ENCODE measurements at regions not wholly inside any gene's neighbourhood (a gene's known extent, or its start where the extent isn't known, plus 50 kb on each side); places are given as distances from the start of the nearest gene placed in this dataset.

- no peak overlapping the region for H3K4me3 ChIP-seq (ENCODE audit: low read length)
- H3K9me3 ChIP-seq (ENCODE audit: control insufficient read depth, low read depth, low read length) = no peaks in the 10 kb centered on the region
- peaks cover 3% of the 10 kb centered on the region for H3K27me3 ChIP-seq (ENCODE audit: control insufficient read depth, insufficient read depth, low read length)
- no peak for DNase-seq
- H3K27ac ChIP-seq (ENCODE audit: low read length) = no peak overlapping the region
- WGBS (ENCODE audit: insufficient coverage, low lambda C conversion rate) = no CpG with 5 or more reads among the region's 1 CpG
- no peaks in the 10 kb centered on the region for H3K4me1 ChIP-seq (ENCODE audit: control insufficient read depth, insufficient read depth, low read length)
- no peaks in the 10 kb centered on the region for H3K36me3 ChIP-seq (ENCODE audit: control insufficient read depth, insufficient read depth, low read length)
Observed at GRCh38 chr17:74019860-74020259, 183.6 kb upstream of the RPL38 start.

GRCh38 chr17:74020522-74020921 lies 183.0 kb upstream of the RPL38 start:
- Histone ChIP-seq H3K36me3 (ENCODE audit: control insufficient read depth, insufficient read depth, low read length) (no peaks in the 10 kb centered on the region), H3K9me3 (ENCODE audit: control insufficient read depth, low read depth, low read length) (no peaks in the 10 kb centered on the region), H3K4me3 (ENCODE audit: low read length) (no peak overlapping the region), H3K27ac (ENCODE audit: low read length) (no peak overlapping the region), H3K4me1 (ENCODE audit: control insufficient read depth, insufficient read depth, low read length) (no peaks in the 10 kb centered on the region), H3K27me3 (ENCODE audit: control insufficient read depth, insufficient read depth, low read length) (peaks cover 2% of the 10 kb centered on the region)
- DNase-seq = no peak
- no CpG with 5 or more reads among the region's 3 CpGs for WGBS (ENCODE audit: insufficient coverage, low lambda C conversion rate)

- peak in 1 of 2 donors; percentile 37 for DNase-seq
- Histone ChIP-seq H3K9me3 (ENCODE audit: control insufficient read depth, low read depth, low read length) (no peaks in the 10 kb centered on the region), H3K4me1 (ENCODE audit: control insufficient read depth, insufficient read depth, low read length) (no peaks in the 10 kb centered on the region), H3K27me3 (ENCODE audit: control insufficient read depth, insufficient read depth, low read length) (no peaks in the 10 kb centered on the region), H3K27ac (ENCODE audit: low read length) (no peak overlapping the region), H3K4me3 (ENCODE audit: low read length) (no peak overlapping the region), H3K36me3 (ENCODE audit: control insufficient read depth, insufficient read depth, low read length) (no peaks in the 10 kb centered on the region)
- WGBS (ENCODE audit: insufficient coverage, low lambda C conversion rate) = no CpG with 5 or more reads among the region's 10 CpGs
Observed at GRCh38 chr17:74024871-74025531, 178.5 kb upstream of the RPL38 start.

- Histone ChIP-seq H3K27ac (ENCODE audit: low read length) (no peak overlapping the region), H3K27me3 (ENCODE audit: control insufficient read depth, insufficient read depth, low read length) (peaks cover 12% of the 10 kb centered on the region), H3K4me1 (ENCODE audit: control insufficient read depth, insufficient read depth, low read length) (no peaks in the 10 kb centered on the region), H3K4me3 (ENCODE audit: low read length) (no peak overlapping the region), H3K9me3 (ENCODE audit: control insufficient read depth, low read depth, low read length) (no peaks in the 10 kb centered on the region), H3K36me3 (ENCODE audit: control insufficient read depth, insufficient read depth, low read length) (no peaks in the 10 kb centered on the region)
- DNase-seq = no peak
- WGBS (ENCODE audit: insufficient coverage, low lambda C conversion rate) = no CpG with 5 or more reads among the region's 1 CpG
Observed at GRCh38 chr17:74027444-74027843, 176.0 kb upstream of the RPL38 start.

- Histone ChIP-seq H3K4me1 (ENCODE audit: control insufficient read depth, insufficient read depth, low read length) (no peaks in the 10 kb centered on the region), H3K9me3 (ENCODE audit: control insufficient read depth, low read depth, low read length) (no peaks in the 10 kb centered on the region), H3K27me3 (ENCODE audit: control insufficient read depth, insufficient read depth, low read length) (peaks cover 13% of the 10 kb centered on the region), H3K27ac (ENCODE audit: low read length) (no peak overlapping the region), H3K36me3 (ENCODE audit: control insufficient read depth, insufficient read depth, low read length) (no peaks in the 10 kb centered on the region), H3K4me3 (ENCODE audit: low read length) (no peak overlapping the region)
- WGBS (ENCODE audit: insufficient coverage, low lambda C conversion rate) = no CpG with 5 or more reads among the region's 18 CpGs
- DNase-seq = no peak
Observed at GRCh38 chr17:74028354-74029116, 174.9 kb upstream of the RPL38 start.

GRCh38 chr17:74031316-74032090 lies 172.0 kb upstream of the RPL38 start:
- no peak for DNase-seq
- Histone ChIP-seq H3K27me3 (ENCODE audit: control insufficient read depth, insufficient read depth, low read length) (peaks cover 13% of the 10 kb centered on the region), H3K4me3 (ENCODE audit: low read length) (no peak overlapping the region), H3K27ac (ENCODE audit: low read length) (no peak overlapping the region), H3K9me3 (ENCODE audit: control insufficient read depth, low read depth, low read length) (no peaks in the 10 kb centered on the region), H3K36me3 (ENCODE audit: control insufficient read depth, insufficient read depth, low read length) (no peaks in the 10 kb centered on the region), H3K4me1 (ENCODE audit: control insufficient read depth, insufficient read depth, low read length) (no peaks in the 10 kb centered on the region)
- no CpG with 5 or more reads among the region's 17 CpGs for WGBS (ENCODE audit: insufficient coverage, low lambda C conversion rate)

- no CpG with 5 or more reads among the region's 7 CpGs for whole genome bisulfite sequencing (ENCODE audit: insufficient coverage, low lambda C conversion rate)
- H3K27me3 ChIP-seq (ENCODE audit: control insufficient read depth, insufficient read depth, low read length) = peaks cover 13% of the 10 kb centered on the region
- no peak for DNase-seq
Observed at GRCh38 chr17:74032222-74032621, 171.3 kb upstream of the RPL38 start.

GRCh38 chr17:74037320-74037719 lies 166.2 kb upstream of the RPL38 start:
- DNase-seq = peak; percentile 70 to 89
- Histone ChIP-seq H3K9me3 (ENCODE audit: control insufficient read depth, low read depth, low read length) (no peaks in the 10 kb centered on the region), H3K36me3 (ENCODE audit: control insufficient read depth, insufficient read depth, low read length) (no peaks in the 10 kb centered on the region), H3K27ac (ENCODE audit: low read length) (no peak overlapping the region), H3K4me1 (ENCODE audit: control insufficient read depth, insufficient read depth, low read length) (peaks cover 5% of the 10 kb centered on the region), H3K4me3 (ENCODE audit: low read length) (no peak overlapping the region), H3K27me3 (ENCODE audit: control insufficient read depth, insufficient read depth, low read length) (peaks cover 3% of the 10 kb centered on the region)
- no CpG with 5 or more reads among the region's 4 CpGs for WGBS (ENCODE audit: insufficient coverage, low lambda C conversion rate)

More at GRCh38 chr17:74032222-74032621, 171.3 kb upstream of the RPL38 start:
- Histone ChIP-seq H3K27ac (ENCODE audit: low read length) (no peak overlapping the region), H3K9me3 (ENCODE audit: control insufficient read depth, low read depth, low read length) (no peaks in the 10 kb centered on the region), H3K4me3 (ENCODE audit: low read length) (no peak overlapping the region), H3K36me3 (ENCODE audit: control insufficient read depth, insufficient read depth, low read length) (no peaks in the 10 kb centered on the region), H3K4me1 (ENCODE audit: control insufficient read depth, insufficient read depth, low read length) (peaks cover 2% of the 10 kb centered on the region)

DNA sequence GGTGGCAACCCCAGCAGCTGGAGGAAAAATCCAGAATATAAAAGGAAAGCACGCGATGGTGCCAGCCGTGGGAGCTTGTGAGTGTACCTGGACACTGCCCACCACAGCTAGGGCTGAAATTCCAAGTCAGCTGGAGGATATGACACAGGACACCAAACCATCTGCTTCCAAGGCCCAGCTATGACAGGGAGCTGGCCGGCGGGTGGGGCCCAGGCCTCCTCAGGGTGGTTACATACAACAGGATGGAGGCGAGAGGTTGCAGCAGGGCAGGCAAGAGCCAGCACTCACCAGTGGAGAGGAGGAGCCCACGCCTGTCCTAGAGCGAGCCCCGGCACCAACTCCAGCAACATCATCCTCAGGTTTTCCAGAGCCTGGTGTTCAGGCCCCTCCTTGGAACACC lies 163.2 kb upstream of the RPL38 start:
- Histone ChIP-seq H3K9me3 (ENCODE audit: control insufficient read depth, low read depth, low read length) (no peaks in the 10 kb centered on the region), H3K4me1 (ENCODE audit: control insufficient read depth, insufficient read depth, low read length) (peaks cover 5% of the 10 kb centered on the region), H3K27me3 (ENCODE audit: control insufficient read depth, insufficient read depth, low read length) (no peaks in the 10 kb centered on the region), H3K4me3 (ENCODE audit: low read length) (no peak overlapping the region), H3K27ac (ENCODE audit: low read length) (no peak overlapping the region), H3K36me3 (ENCODE audit: control insufficient read depth, insufficient read depth, low read length) (no peaks in the 10 kb centered on the region)
- DNase-seq = no peak
- WGBS (ENCODE audit: insufficient coverage, low lambda C conversion rate) = no CpG with 5 or more reads among the region's 9 CpGs

GRCh38 chr17:74040729-74041128 lies 162.7 kb upstream of the RPL38 start:
- Histone ChIP-seq H3K4me1 (ENCODE audit: control insufficient read depth, insufficient read depth, low read length) (peaks cover 5% of the 10 kb centered on the region), H3K27me3 (ENCODE audit: control insufficient read depth, insufficient read depth, low read length) (no peaks in the 10 kb centered on the region), H3K27ac (ENCODE audit: low read length) (no peak overlapping the region), H3K36me3 (ENCODE audit: control insufficient read depth, insufficient read depth, low read length) (no peaks in the 10 kb centered on the region), H3K9me3 (ENCODE audit: control insufficient read depth, low read depth, low read length) (no peaks in the 10 kb centered on the region), H3K4me3 (ENCODE audit: low read length) (no peak overlapping the region)
- WGBS (ENCODE audit: insufficient coverage, low lambda C conversion rate) = no CpG with 5 or more reads among the region's 12 CpGs
- DNase-seq = no peak
